ENCODE measurements at regions not wholly inside any gene's neighbourhood (a gene's known extent, or its start where the extent isn't known, plus 50 kb on each side); places are given as distances from the start of the nearest gene placed in this dataset.

DNA sequence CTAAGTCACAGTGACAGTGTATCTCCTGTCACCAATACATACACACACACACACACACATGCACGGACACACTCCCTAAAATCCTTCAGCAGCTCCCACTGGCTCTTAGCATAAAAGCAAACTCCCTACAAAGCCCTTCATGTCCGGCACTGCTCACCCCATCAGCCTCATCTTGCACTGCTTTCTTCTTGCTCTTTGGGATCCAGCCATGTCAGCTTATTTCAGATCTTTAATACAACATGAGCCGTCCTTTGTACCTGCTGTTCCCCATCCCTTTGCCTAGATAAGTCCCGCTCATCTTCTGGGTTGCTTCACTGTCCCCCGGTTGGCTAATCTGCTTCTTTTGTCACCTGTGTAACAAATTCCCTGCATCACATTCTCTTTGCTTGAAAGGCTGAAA lies 82.1 kb upstream of the VAV3 start:
- Mint-ChIP-seq H3K4me3 (no peak overlapping the region), H3K27ac (no peak overlapping the region)
- CTCF ChIA-PET = no interaction called here

DNA sequence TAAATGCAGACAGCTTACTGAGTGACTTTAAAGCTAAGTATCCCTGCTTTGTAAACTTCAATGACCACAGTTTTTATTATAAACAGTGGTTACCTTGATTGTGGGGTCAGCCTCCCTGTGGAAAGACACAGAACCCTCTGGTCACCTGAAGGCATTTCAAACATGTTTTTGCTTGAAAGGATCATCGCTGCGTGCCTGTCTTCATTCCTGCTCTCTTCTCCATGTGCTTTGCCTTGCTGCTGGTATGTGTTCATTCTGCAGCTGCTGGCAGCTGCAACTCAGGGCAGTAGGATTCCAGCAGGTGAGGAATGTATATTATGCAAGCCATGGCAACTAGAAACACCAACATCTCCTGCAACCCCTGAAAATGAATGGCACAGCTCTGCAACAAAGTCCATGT lies 81.0 kb upstream of the VAV3 start:
- ChIA-PET POLR2A (no interaction called here), CTCF (interaction anchor here (1.4 kb wide), 1 partner anchor 79 kb away, joined by 4 read pairs; no protein-coding TSS in a partner anchor)
- peaks cover 6% of the 10 kb centered on the region for H3K4me1 Mint-ChIP-seq
- H3K4me3 Mint-ChIP-seq = no peak overlapping the region
- peaks cover 3% of the 10 kb centered on the region; the same call in 1 of the 2 replicates for H3K36me3 Mint-ChIP-seq
- peaks cover 8% of the 10 kb centered on the region for H3K9me3 Mint-ChIP-seq
- DNase-seq (ENCODE audit: low spot score) = no peak
- ATAC-seq = peak; percentile 25; the same call in 1 of the 2 replicates
- TF ChIP-seq SOX15 (CRISPR knock-in tag; IDR thresholded peaks at IDR 0.05) (no peak), ZNF219 (CRISPR knock-in tag; IDR thresholded peaks at IDR 0.05; ENCODE audit: borderline replicate concordance) (no peak), RORB (CRISPR knock-in tag; IDR thresholded peaks at IDR 0.05) (no peak)
- no peaks in the 10 kb centered on the region for H3K27me3 Mint-ChIP-seq (ENCODE audit: low read depth)
- no peak overlapping the region for H3K27ac Mint-ChIP-seq

More for the DNA sequence above, 82.1 kb upstream of the VAV3 start:
- Mint-ChIP-seq H3K36me3 (peaks cover 3% of the 10 kb centered on the region; the same call in 1 of the 2 replicates), H3K27me3 (ENCODE audit: low read depth) (no peaks in the 10 kb centered on the region), H3K4me1 (no peaks in the 10 kb centered on the region), H3K9me3 (peaks cover 8% of the 10 kb centered on the region)
- POLR2A ChIA-PET = interaction anchor here (0.5 to 0.7 kb wide), 2 partner anchors 31 to 40 kb away, joined by 3 to 4 read pairs; no protein-coding TSS in a partner anchor
- ATAC-seq = no peak
- TF ChIP-seq, protein P1, sequence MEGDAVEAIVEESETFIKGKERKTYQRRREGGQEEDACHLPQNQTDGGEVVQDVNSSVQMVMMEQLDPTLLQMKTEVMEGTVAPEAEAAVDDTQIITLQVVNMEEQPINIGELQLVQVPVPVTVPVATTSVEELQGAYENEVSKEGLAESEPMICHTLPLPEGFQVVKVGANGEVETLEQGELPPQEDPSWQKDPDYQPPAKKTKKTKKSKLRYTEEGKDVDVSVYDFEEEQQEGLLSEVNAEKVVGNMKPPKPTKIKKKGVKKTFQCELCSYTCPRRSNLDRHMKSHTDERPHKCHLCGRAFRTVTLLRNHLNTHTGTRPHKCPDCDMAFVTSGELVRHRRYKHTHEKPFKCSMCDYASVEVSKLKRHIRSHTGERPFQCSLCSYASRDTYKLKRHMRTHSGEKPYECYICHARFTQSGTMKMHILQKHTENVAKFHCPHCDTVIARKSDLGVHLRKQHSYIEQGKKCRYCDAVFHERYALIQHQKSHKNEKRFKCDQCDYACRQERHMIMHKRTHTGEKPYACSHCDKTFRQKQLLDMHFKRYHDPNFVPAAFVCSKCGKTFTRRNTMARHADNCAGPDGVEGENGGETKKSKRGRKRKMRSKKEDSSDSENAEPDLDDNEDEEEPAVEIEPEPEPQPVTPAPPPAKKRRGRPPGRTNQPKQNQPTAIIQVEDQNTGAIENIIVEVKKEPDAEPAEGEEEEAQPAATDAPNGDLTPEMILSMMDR (IDR thresholded peaks at IDR 0.05) = no peak
- no peak for TF ChIP-seq NFE2L1 (CRISPR knock-in tag; IDR thresholded peaks at IDR 0.05)
- no peak for TF ChIP-seq ATF1 (CRISPR knock-in tag; IDR thresholded peaks at IDR 0.05)
- TF ChIP-seq, protein P2, sequence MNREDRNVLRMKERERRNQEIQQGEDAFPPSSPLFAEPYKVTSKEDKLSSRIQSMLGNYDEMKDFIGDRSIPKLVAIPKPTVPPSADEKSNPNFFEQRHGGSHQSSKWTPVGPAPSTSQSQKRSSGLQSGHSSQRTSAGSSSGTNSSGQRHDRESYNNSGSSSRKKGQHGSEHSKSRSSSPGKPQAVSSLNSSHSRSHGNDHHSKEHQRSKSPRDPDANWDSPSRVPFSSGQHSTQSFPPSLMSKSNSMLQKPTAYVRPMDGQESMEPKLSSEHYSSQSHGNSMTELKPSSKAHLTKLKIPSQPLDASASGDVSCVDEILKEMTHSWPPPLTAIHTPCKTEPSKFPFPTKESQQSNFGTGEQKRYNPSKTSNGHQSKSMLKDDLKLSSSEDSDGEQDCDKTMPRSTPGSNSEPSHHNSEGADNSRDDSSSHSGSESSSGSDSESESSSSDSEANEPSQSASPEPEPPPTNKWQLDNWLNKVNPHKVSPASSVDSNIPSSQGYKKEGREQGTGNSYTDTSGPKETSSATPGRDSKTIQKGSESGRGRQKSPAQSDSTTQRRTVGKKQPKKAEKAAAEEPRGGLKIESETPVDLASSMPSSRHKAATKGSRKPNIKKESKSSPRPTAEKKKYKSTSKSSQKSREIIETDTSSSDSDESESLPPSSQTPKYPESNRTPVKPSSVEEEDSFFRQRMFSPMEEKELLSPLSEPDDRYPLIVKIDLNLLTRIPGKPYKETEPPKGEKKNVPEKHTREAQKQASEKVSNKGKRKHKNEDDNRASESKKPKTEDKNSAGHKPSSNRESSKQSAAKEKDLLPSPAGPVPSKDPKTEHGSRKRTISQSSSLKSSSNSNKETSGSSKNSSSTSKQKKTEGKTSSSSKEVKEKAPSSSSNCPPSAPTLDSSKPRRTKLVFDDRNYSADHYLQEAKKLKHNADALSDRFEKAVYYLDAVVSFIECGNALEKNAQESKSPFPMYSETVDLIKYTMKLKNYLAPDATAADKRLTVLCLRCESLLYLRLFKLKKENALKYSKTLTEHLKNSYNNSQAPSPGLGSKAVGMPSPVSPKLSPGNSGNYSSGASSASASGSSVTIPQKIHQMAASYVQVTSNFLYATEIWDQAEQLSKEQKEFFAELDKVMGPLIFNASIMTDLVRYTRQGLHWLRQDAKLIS (CRISPR knock-in tag; IDR thresholded peaks at IDR 0.05; ENCODE audit: borderline replicate concordance) = no peak
- no peak for DNase-seq (ENCODE audit: low spot score)

DNA sequence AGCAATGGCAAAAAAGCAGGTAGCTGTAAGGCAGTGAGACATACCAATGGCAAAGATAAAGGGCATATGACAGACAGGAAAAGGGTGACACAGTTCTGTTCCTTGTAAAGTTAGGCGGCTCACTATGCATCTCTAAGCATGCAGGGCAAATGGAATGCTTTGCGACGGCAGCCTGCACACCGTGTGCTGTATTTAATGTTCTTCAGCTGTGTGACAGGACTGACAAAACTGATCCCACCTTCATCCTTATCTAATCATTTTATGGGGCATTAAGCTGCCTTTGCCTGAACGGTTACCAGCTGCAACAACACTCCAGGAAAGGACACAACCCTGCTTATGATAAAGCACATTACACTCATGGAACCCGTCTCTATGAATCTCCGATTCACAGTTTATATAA lies 80.5 kb upstream of the VAV3 start:
- Mint-ChIP-seq H3K9me3 (peaks cover 8% of the 10 kb centered on the region), H3K27me3 (ENCODE audit: low read depth) (no peaks in the 10 kb centered on the region), H3K4me3 (no peak overlapping the region), H3K36me3 (peaks cover 3% of the 10 kb centered on the region; the same call in 1 of the 2 replicates), H3K27ac (no peak overlapping the region), H3K4me1 (peaks cover 6% of the 10 kb centered on the region)
- ATAC-seq (no peak), DNase-seq (ENCODE audit: low spot score) (no peak)
- CTCF ChIA-PET = interaction anchor here (1.4 kb wide), 1 partner anchor 80 kb away, joined by 4 read pairs; no protein-coding TSS in a partner anchor
- TF ChIP-seq ZNF317 (CRISPR knock-in tag; IDR thresholded peaks at IDR 0.05; ENCODE audit: borderline replicate concordance, low read depth) (no peak), ESRRA (CRISPR knock-in tag; IDR thresholded peaks at IDR 0.05; ENCODE audit: borderline replicate concordance) (no peak), NR1H2 (CRISPR knock-in tag; IDR thresholded peaks at IDR 0.05) (no peak), ZBTB21 (CRISPR knock-in tag; IDR thresholded peaks at IDR 0.05; ENCODE audit: borderline replicate concordance) (no peak), SMAD4 (CRISPR knock-in tag; IDR thresholded peaks at IDR 0.05) (no peak), TP53 (CRISPR knock-in tag; IDR thresholded peaks at IDR 0.05) (no peak), ELF4 (CRISPR knock-in tag; IDR thresholded peaks at IDR 0.05; ENCODE audit: low read depth) (no peak), FOXJ3 (CRISPR knock-in tag; IDR thresholded peaks at IDR 0.05; ENCODE audit: borderline replicate concordance) (no peak), CREB1 (CRISPR knock-in tag; IDR thresholded peaks at IDR 0.05) (no peak), CREM (CRISPR knock-in tag; IDR thresholded peaks at IDR 0.05) (no peak)
- POLR2A ChIA-PET = no interaction called here
